MM.1S (cell line): ENCODE measurements at regions not wholly inside any gene's neighbourhood (a gene's known extent, or its start where the extent isn't known, plus 50 kb on each side); places are given as distances from the start of the nearest gene placed in this dataset.

Experiments
- DNase-seq: peaks from one replicate; pipeline ENCODE4 v3.0.0-alpha.2; 2015
- H2AFZ ChIP-seq: fragments of 300-600 bp; sonication (generic); 2 replicates; pipeline ENCODE4 v1.6.0; 2016; ENCODE audit warnings: antibody characterized with exemption, low read length
- H3F3A ChIP-seq: fragments of 300-600 bp; sonication (generic); 2 replicates; pipeline ENCODE4 v1.6.1; 2016; ENCODE audit warnings: mild to moderate bottlenecking, antibody characterized with exemption, low read length, moderate library complexity, mixed read lengths; ENCODE audit not compliant: insufficient read depth
- H3K27ac ChIP-seq: fragments of 300-600 bp; sonication (generic); 2 replicates; pipeline ENCODE4 v1.5.1; 2016; ENCODE audit warnings: mild to moderate bottlenecking, low read length
- H3K27me3 ChIP-seq: fragments of 300-600 bp; sonication (generic); replicated peaks from 2 replicates; pipeline ENCODE4 v1.6.0; 2016; ENCODE audit warnings: low read length; ENCODE audit not compliant: insufficient read depth
- H3K36me3 ChIP-seq: fragments of 300-600 bp; sonication (generic); replicated peaks from 2 replicates; pipeline ENCODE4 v1.6.1; 2016; ENCODE audit warnings: mild to moderate bottlenecking, low read length, mixed read lengths; ENCODE audit not compliant: insufficient read depth
- H3K4me1 ChIP-seq: fragments of 300-600 bp; sonication (generic); 2 replicates; pipeline ENCODE4 v1.6.1; 2016; ENCODE audit warnings: low read length, mixed read lengths
- H3K4me2 ChIP-seq: fragments of 300-600 bp; sonication (generic); 2 replicates; pipeline ENCODE4 v1.6.0; 2016; ENCODE audit warnings: low read depth, low read length
- H3K4me3 ChIP-seq: fragments of 300-600 bp; sonication (generic); 2 replicates; pipeline ENCODE4 v1.5.1; 2016; ENCODE audit warnings: low read length, mixed read lengths
- H3K79me2 ChIP-seq: fragments of 300-600 bp; sonication (generic); 2 replicates; pipeline ENCODE4 v1.6.1; 2016; ENCODE audit warnings: mixed run types, low read length, mixed read lengths
- H3K9ac ChIP-seq: fragments of 300-600 bp; sonication (generic); 2 replicates; pipeline ENCODE4 v1.6.1; 2016; ENCODE audit warnings: low read length, mixed read lengths
- H3K9me2 ChIP-seq: fragments of 300-600 bp; sonication (generic); replicated peaks from 2 replicates; pipeline ENCODE4 v1.6.1; 2016; ENCODE audit warnings: mild to moderate bottlenecking, low read length, mixed read lengths; ENCODE audit not compliant: insufficient read depth
- H3K9me3 ChIP-seq: fragments of 300-600 bp; sonication (generic); replicated peaks from 2 replicates; pipeline ENCODE4 v1.6.1; 2016; ENCODE audit warnings: mild to moderate bottlenecking, low read length, mixed read lengths; ENCODE audit not compliant: insufficient read depth
- H4K20me1 ChIP-seq: fragments of 300-600 bp; sonication (generic); 2 replicates; pipeline ENCODE4 v1.6.1; 2016; ENCODE audit warnings: mild to moderate bottlenecking, low read length, moderate library complexity, mixed read lengths; ENCODE audit not compliant: insufficient read depth
- CTCF ChIP-seq: fragments of 300-600 bp; sonication (generic); IDR thresholded peaks from 2 replicates; pipeline ENCODE4 v1.5.1; 2016; ENCODE audit warnings: antibody characterized with exemption, low read length, mixed read lengths
- EZH2 ChIP-seq: fragments of 300-600 bp; sonication (generic); optimal IDR thresholded peaks from 2 replicates; pipeline ENCODE3; 2017; ENCODE audit warnings: low read depth, mild to moderate bottlenecking, antibody characterized with exemption, low read length, mixed read lengths
- EZH2phosphoT487 ChIP-seq: fragments of 300-600 bp; sonication (generic); IDR thresholded peaks from 2 replicates; pipeline ENCODE4 v1.6.1; 2018; ENCODE audit warnings: antibody characterized with exemption, low read length

- Histone ChIP-seq H3K27me3 (no peaks in the 10 kb centered on the region), H3K9ac (no peak overlapping the region), H3K9me2 (no peaks in the 10 kb centered on the region)
Observed at GRCh38 chr10:10687751-10688150, 329.9 kb upstream of the CELF2 start.

DNA sequence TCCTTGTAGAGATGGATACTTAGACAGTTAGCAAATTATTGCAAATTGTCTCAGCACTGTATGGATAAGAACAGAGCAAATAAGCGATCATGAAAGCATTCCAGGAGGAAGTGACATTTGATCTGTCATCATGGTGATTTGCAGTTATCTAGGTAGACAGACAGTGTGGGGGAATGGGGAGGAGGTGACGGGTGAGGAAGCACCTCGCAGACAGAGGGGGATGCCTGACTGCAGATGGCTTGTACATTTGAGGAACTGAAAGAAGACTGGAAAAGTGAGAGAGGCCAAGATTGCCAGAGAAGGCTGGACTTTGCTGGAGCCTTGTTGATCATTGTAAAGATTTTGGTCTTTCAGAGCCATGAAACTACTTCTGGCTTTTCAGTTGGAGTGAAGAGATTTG, 318.2 kb upstream of the CELF2 start:
- no peak overlapping the region for H2AFZ ChIP-seq
- H3K9me3 ChIP-seq, result no peaks in the 10 kb centered on the region
- no peaks in the 10 kb centered on the region for H3K9me2 ChIP-seq
- no peak overlapping the region for H3K4me3 ChIP-seq
- H3K36me3 ChIP-seq, result no peaks in the 10 kb centered on the region
- no peak for DNase-seq
- H3K9ac ChIP-seq, result no peak overlapping the region
- H3K4me1 ChIP-seq, result no peaks in the 10 kb centered on the region
- no peaks in the 10 kb centered on the region for H3K79me2 ChIP-seq
- TF ChIP-seq CTCF (no peak), EZH2phosphoT487 (no peak), EZH2 (no peak)
- H4K20me1 ChIP-seq, result no peaks in the 10 kb centered on the region
- no peak overlapping the region for H3K4me2 ChIP-seq
- no peaks in the 10 kb centered on the region for H3K27me3 ChIP-seq
- H3F3A ChIP-seq, result no peaks in the 10 kb centered on the region
- H3K27ac ChIP-seq, result no peak overlapping the region

More at GRCh38 chr10:10687751-10688150, 329.9 kb upstream of the CELF2 start:
- peaks cover 36% of the 10 kb centered on the region for H3K4me1 ChIP-seq
- no peak overlapping the region for H3K4me2 ChIP-seq
- no peaks in the 10 kb centered on the region for H3K79me2 ChIP-seq
- H2AFZ ChIP-seq, result no peak overlapping the region
- H3K27ac ChIP-seq, result no peak overlapping the region
- no peak overlapping the region for H3K4me3 ChIP-seq
- H4K20me1 ChIP-seq, result no peaks in the 10 kb centered on the region
- H3K9me3 ChIP-seq, result no peaks in the 10 kb centered on the region
- no peak for TF ChIP-seq EZH2
- no peak for TF ChIP-seq EZH2phosphoT487
- no peak for TF ChIP-seq CTCF
- H3K36me3 ChIP-seq, result no peaks in the 10 kb centered on the region
- H3F3A ChIP-seq, result peaks cover 22% of the 10 kb centered on the region
- no peak for DNase-seq

GRCh38 chr10:10701084-10701611, 316.5 kb upstream of the CELF2 start:
- no peak overlapping the region for H3K4me2 ChIP-seq
- H3K4me3 ChIP-seq, result no peak overlapping the region
- no peaks in the 10 kb centered on the region for H4K20me1 ChIP-seq
- H3K36me3 ChIP-seq, result no peaks in the 10 kb centered on the region
- H3K4me1 ChIP-seq, result no peaks in the 10 kb centered on the region
- no peaks in the 10 kb centered on the region for H3K9me2 ChIP-seq
- H3F3A ChIP-seq, result no peaks in the 10 kb centered on the region
- H3K9ac ChIP-seq, result no peak overlapping the region
- H3K9me3 ChIP-seq, result no peaks in the 10 kb centered on the region
- H3K27ac ChIP-seq, result no peak overlapping the region
- TF ChIP-seq EZH2 (no peak), EZH2phosphoT487 (no peak), CTCF (no peak)
- no peak overlapping the region for H2AFZ ChIP-seq
- no peaks in the 10 kb centered on the region for H3K27me3 ChIP-seq
- no peak for DNase-seq
- no peaks in the 10 kb centered on the region for H3K79me2 ChIP-seq
